HT1080 (cell line): ENCODE measurements at regions not wholly inside any gene's neighbourhood (a gene's known extent, or its start where the extent isn't known, plus 50 kb on each side); places are given as distances from the start of the nearest gene placed in this dataset.

Source experiments
- DNase-seq: peaks from one replicate; pipeline ENCODE4 v3.0.0-alpha.2; 2015; ENCODE audit warnings: low read depth

DNA sequence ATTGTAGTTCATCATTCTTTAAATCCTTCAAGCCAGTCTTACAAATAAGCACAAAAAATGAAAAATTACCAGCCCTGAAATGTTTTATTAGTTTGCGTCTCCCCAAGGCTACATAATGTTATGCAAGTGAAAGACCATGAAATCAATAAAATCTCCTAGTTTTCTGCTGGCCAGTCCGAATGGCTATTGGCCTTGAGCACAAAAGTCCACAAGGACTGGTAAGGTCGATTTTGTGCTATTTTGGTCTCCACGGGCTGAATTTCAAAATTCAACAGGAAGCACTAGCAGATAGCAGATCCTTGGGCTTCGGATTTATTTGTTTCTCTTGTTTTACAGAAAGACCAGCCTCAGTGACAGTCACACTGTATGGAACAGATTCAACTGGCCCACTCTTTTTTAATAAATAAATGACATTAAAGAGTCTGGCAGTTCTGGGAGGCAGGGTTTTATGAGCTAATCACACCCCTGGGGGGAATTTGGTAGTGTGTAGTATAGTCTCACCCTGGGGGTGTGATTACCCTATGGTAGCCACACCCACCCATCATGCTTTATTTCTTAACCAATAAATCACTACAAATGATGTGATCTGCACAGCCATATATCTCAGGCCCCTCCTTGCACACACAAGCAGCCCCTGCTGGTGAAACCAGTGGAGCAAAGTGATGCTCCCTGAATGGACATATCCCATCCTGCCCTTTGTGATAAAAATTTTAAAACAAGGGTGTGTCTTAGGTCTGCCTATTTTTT, 51.1 kb upstream of the TMEM33 start:
- DNase-seq, result no peak

DNA sequence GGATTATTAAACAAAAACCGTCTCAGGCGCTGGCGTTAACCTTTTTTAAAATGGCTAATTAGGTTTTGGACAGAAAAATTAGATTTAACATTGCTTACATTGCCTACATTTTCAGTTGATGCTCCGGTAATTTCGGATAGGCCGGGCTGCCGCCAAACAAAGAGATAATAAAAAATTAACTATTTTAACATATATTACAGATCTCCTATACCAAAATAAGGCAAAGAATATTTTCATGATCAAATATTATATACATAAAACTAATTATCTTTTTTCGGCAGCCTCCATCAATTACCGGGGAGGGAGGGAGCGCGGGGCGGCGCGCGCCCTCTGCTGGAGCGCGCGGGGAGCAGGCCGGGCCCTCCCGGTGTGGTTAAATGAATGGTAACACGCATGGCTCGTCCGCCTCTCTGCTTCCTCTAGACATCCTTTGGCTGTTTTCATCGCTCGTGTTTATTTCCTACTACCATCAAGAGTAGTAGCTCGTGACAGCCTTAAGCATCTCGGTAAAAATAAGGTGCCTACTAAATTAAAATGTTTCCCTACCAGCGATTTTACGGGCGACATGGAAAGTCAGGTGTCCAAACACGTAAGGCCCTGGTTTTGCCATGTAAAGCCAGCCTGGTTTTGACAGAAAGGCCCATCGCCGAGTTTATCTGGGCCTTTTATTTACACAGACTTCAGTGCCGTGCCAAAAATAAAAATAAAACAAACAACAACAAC, 52.4 kb upstream of the TMEM33 start:
- DNase-seq, result no peak

DNA sequence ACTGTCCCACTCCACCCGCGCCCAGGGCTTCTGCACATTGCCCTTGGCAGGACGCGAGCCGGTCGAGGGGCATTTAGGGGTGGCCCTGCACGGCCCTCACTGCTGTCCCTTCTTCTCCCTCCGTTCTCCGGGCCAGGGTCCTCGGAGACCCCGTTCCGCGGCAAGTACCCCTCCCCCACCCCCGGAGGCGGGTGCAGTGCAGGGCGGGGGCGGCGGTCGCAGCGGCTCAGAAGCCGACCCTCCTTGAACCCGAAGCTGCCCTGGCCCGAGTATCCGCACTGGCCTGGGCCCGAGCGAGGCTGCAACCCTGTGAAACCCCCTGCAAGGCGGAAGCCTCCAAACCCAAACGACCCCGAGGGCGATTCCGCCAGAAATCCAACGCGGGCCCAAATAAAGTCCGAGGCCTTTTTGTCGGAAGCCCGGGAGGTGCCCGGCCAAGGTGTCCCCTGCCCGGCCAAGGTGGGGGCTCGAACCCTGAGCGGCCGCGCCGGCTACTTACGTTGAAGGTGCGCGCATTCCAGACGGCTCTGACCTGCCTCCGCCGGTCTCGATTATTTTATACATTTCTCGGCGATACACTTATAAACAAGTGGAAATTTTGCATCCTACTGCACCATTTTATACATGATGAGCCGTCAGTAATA, 53.1 kb upstream of the TMEM33 start:
- no peak for DNase-seq

DNA sequence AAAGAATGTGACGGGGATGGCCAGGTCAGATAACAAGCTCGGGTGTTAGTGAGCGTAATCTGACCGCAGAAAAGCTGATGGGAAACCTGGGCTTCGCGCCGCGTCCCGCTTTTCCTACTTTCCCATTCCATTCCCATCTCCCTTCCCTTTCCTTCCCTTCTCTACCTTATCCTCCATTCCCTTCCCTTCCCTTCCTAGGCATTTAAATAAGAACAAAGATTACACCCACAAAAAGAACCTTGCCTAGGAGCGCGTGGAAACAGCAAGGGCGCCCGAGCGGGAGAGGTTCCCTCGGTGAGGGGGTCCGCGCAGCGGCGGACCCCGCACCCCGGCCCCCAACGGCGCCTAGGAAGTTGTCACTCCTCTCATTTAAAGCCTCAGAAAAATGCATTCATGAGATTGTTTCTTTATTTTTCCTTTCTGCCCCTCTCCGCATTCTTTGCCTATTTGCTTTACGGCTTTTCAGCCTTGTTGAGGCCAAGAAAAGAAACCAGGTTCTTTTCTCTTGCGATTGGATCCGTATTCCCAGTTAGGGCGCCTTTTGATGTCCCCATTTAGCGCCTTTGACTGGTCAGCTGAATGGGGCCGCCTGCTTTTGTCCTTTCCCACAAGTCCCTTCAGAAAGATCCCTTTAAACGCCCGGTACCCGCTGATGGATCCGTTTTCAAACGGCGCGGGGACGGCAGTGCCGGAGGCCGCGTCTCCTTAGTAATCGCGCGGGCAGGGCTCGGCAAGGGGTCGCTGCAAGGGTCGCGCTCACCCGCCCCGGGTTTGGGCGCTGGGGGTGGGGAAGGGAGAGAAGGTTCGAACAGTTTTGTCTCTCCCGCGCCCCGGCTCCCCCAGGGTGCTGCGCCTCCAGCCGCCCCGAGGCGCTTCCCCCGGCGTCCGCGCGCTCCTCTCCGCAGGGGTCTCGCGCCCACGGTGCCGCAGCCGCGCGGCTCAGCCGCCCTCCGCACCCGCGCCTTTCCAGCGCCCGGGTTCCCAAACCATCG, 54.1 kb upstream of the TMEM33 start:
- no peak for DNase-seq

DNA sequence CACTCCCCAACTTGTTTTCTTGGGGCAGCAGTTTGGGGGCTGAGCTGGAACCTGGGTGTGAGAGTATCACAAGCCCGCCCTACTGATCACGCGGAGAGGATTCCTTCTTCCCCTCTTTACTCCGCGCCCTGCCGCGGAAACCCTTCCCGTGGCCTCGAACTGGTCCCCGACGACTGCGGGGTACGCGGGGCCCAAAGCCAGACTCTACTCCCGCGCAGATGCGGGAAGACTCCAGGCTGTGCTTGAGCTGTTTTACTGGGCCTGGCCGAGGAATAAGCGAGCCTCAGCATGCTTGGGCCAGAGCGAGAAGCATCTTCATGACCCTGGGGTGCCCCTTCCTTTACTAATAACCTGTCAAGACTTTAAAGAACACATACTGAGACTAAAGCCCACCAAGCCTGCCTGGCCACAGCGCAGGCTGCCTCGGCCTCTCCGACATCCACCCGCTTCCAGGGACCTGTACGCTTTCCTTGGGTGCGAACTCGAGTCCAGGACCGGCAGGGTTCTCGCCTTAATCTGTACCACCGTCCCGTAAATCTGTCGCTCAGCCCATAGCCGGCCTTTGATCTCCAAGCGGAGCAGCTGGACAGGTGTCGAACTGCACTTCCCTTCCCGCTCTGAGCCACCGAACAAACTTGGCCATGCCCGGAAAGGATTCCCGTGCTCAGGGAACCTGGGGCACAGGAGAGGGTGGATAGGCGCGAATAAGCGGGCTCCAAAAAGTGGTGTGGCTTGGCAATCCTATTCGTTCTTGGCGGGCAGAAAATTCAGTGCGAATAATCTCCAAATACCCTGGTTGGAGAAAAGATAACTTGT, 55.0 kb upstream of the TMEM33 start:
- no peak for DNase-seq

DNA sequence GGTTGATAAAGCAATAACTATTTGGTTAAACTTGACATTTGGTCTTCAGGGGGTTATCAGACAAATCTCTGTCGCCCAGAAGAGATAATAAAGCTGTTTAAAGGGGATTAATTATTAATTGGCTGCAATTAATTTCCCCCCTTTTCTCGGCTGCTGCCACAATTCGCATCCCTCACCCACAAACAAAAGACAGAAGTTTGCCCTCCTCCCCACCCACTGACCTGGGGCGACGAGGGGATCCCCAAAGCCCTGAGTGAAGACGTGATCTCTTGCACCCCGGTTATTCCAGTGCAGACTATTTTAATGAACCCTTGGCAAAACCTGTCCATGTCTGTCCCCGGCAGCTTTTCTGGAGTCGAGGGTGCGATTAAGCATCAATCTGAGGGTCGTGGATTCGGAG, 55.7 kb upstream of the TMEM33 start:
- no peak for DNase-seq

DNA sequence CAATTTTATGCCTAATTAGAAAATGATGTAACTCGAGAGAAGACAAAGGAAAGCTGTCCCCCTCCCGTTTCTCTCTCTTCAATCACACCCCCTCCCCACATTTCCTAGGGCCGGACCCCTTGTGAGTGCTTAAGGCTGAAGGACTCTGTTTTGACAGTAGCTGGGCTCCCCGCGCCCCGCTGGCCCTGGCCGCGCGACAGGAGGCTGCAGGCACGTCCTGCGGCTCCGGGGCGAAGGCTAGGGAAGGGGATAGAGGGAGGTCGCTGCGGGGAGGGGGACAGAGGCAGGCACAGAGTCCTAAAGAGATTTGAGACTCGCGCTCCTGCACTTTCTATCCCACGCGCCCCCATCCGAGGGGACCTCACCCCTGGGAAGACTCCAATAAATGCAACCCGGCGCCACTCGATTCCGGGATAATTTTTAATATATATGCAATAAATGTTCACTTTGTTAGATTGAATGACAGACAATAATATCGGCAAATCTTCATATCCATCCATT, 56.2 kb upstream of the TMEM33 start:
- no peak for DNase-seq

DNA sequence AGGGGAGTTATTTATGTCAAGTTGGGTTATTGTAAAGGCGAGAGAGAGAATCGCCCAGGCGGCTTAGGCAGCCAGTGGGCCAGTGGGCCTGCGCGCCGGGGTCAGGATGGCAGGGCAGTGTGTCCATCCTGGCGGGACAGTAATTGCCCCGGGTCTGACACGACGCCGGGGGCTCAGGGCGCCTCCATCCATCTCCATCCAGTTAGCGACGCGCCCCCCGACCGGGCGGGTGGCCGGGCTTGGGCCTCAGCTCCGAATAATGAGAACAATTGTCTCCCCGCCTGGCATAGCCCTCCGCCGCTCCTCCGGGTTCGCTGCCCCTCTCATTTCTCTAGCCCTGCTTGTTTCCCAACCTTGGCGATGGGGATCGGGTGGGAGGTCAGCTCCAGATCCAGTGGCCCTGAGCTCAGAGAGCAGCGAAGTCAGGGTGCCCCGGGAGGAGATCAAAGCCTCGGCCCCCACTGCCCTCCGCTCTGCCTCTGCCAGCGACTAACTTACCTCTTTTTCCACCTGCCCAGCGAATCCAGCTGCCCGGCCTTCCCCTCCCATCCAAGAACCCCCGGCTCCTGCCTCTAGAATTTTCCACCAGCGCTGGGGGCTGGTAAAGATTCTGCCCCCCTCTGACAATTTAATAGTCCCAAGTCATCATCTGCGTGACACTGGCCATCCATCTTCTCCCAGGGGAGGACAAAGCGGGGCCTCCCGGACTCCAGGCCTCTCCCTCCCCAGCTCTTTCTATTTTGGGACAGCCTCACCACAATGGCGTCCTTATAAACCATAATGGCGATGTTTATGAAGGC, 56.9 kb upstream of the TMEM33 start:
- DNase-seq, result no peak

DNA sequence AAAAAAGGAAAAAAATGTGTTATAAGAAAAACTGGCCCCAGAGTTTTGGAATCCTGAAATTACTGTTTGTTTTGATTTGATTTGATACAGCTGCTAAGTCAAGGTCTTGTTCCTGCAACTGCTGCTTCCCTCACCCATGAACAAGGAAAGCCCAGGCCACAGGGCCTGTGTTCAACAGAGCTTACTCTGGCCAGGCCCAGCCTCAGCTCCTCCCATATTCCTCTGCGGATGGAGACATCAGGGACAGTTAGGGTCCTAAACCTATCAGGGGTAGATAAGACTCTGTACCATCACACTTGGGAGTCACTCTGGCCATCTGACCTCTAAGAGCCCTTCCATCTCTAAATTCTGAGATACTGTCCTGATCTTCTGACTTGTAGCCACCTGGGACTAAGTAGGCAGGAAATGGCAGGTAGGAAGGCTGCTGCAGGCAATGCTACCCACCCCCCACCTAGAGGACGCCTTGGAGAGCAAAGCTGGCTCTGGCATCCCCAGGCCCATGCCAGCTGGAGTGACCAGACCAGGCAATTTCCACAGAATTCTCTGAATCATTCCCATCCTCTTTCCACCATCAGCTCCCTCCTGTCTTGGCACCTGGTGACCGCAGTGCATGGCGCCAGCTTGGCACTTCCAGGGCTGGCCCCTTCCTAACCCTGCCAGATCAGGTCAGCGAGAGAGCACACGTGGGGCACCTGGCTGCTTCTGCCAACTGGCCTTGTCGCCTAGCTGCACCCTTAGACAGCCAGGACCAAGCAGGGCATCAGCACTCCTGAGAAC, 58.0 kb upstream of the TMEM33 start:
- no peak for DNase-seq

DNA sequence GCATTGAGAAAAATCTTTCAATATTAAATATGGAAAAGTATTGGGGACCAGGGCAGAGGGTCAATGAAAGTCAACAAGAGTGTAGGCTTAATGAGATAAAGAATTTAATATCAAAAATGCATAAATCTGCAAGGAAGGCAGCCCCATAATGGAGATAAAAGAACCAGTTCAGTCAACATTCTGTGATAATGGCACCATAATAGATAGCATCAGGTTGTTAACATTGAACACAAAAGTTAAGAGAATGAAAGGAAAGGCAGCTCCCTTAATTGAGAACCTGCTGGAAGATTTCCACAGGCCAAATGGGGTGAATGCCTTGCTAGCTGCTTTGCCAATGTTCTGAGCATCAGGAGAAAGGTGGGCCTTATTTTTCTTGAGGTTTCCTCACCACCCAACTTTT, 60.4 kb upstream of the TMEM33 start:
- no peak for DNase-seq

DNA sequence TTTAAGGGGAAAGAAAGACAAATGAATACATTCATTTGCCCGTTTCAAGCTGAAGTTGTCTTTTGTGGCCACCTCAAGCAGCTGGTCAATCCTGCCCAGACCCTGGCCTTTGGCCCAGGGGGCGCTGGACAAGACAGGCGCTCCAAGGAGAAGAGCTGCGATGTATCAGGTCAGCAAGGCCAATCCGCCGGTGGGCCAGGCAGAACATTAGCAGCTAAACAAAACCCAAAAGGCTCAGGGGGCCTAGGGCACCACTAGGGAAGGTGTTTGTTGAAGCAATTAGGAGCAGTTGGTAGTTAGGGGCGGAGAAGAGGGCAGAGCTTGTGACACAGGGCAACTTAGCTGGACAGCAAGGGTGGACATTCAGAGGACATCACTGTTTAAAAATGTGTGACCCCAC, 60.8 kb upstream of the TMEM33 start:
- no peak for DNase-seq

DNA sequence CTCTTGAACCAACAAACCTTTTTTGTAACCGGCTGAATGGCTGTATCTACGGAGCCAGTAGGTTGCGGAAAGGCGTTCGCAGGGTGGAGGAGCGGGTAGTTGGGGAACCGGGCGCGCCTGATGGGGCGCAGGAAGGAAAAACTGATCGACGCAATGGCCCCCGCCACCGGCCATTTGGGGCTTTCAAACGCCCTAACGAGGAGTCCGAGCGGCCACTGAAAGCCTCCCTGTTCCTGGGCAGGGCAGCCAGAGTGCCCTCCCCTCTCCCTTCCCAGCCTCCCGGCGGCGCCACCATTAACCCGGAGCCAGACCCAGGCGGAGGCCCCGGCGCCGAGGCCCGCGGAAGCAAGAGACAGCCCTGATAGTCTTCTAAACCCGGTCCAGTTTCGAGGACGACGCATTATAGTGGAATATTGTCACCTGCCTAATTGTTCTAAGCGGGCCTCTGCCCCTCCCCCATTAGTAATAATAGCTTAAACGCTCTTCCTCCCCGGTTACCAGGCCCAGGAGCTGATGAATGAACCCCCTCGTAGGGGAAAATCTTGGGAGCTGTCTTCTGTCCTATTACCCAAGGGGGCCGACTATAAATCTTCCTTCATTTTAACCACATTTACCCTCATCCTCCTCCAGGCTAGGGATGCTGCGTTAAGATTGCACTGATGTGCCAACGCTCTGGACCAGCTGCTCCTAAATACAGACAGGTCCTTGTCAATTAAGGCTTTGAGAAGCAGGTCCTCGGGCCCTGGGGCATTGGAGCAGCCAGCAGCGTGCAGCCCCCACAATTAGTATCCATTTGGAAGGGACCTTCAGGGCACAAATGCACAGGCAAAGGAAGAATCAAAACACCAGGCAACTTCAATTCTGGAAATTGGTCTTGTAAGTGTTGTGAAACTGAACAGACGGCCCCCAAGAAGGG, 61.6 kb upstream of the TMEM33 start:
- DNase-seq, result no peak

DNA sequence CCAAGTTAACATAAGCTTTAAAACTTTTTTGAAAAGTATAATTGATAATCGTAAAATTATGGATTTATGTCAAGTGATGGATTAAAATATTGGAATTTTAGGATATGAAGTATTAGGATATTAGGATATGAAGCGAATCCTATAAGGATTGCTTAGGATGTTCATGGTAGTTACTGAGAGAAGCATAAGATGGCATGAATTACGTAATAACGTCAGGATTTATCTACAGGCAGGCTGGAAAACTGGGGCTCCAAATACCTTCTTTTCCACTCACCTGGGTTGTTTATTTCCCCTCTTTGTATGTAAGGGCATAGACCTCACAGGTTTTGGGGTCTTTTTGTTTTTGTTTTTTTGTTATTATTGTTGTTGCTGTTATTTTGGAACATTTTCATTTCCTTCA, 65.2 kb upstream of the TMEM33 start:
- DNase-seq, result no peak

DNA sequence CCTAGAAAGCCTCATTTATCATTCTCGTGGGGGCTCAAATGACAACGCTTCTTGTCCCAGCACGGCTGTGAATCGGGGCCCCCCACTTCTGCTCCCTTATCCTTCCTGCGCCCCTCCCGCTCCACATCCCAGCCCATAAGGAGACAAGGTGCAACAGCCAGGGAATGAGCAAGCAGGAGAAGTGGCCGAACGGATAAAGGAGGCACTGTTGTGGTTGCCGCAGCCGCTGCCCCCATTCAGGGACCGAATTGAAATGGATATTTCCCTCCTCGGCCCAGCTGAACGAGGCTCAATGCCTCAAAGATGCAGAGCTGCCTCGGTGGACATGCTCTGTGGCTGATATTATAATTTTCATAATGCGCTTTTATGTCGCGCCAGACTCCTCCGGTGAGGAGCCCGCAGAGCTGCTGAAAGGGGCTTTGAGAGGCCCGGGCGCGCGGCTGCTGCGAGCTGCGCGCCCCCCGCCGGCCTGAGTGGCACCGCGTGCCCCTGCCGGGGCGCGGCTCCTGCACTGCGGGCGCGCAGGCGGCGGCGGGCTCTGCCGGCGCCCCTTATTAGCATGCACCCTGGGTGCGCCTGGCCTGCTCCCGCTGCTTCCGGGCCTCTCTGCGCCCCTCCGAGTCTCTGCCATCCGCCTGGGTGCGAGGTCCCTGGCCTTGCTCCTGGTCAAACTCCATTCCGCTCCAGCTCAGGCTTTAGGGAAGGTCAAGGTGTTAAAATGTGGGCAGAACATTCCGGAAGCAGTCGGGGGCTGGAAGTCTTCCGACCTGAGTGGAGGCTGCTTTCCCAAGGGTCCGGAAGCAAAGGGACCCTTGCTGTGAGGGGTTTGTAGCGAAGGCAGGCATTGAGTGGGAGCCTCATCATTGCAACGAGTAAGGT, 68.2 kb upstream of the TMEM33 start:
- no peak for DNase-seq

DNA sequence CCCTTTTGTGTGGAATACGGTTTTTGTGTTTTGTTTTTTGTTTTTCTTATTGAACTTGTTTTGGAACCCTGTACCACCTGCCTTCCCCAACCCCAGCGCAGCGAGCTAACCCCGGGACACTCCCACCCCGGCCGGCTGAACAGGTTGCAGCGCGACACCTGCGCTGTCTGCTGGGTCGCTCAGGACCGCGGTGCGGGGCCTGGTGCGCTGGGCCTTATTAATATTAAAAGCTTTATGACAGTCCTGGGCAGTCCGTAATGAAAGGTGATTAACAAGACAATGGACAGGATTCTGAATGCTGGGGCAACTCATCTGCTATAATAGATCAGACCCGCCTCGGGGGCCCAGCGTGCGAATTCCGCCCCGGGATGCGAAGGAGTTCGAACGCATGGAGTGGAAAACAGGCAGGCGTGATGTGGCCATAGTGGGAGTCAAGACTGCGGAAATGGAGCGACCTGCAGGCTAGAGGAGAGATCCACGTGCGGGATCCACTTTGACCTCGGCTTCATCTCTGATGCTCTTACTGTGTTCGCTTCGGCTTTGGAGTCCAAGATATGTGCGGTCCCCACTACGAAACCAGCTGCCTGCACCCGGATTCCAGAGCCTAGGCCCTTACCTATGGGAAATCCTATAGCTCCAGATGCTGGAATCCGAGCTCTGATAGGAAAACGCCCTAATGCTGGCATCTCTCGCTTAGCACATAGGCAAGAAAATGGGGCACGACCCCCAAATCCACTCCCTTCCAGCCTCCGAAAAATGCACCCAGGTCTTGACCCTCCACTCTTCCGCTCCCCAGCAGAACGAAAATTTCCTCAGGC, 69.0 kb upstream of the TMEM33 start:
- DNase-seq, result no peak
